Mesendoderm (in vitro differentiated cells): ENCODE measurements at regions not wholly inside any gene's neighbourhood (a gene's known extent, or its start where the extent isn't known, plus 50 kb on each side); places are given as distances from the start of the nearest gene placed in this dataset.
"Not testable (repeated sequence)": the region's sequence is repeated elsewhere in the genome, so short reads cannot be mapped to it uniquely, and the experiment has no call there.

Experiments used
- DNase-seq: peaks from one replicate; pipeline ENCODE4 v3.0.0; 2013
- H2AK5ac ChIP-seq: 2 replicates; pipeline ENCODE4 v1.6.1; 2013; ENCODE audit warnings: low read length, inconsistent platforms
- H2BK120ac ChIP-seq: 2 replicates; pipeline ENCODE4 v1.6.1; 2013; ENCODE audit warnings: low read depth, mild to moderate bottlenecking, low read length, moderate library complexity, mixed read lengths
- H2BK15ac ChIP-seq: replicated peaks from 2 replicates; pipeline ENCODE4 v1.6.1; 2013; ENCODE audit warnings: low read depth, mild to moderate bottlenecking, moderate library complexity
- H2BK5ac ChIP-seq: 2 replicates; pipeline ENCODE4 v1.6.1; 2013; ENCODE audit warnings: low read length, inconsistent platforms
- H3K18ac ChIP-seq: 2 replicates; pipeline ENCODE4 v1.6.1; 2013; ENCODE audit warnings: mild to moderate bottlenecking, low read length, mixed read lengths
- H3K23ac ChIP-seq: one replicate; pipeline ENCODE4 v1.6.1; 2013; ENCODE audit warnings: low read length
- H3K27ac ChIP-seq: 2 replicates; pipeline ENCODE4 v1.5.1; 2013; ENCODE audit warnings: low read depth, mild to moderate bottlenecking, inconsistent platforms, low read length, moderate library complexity
- H3K27me3 ChIP-seq: 2 replicates; pipeline ENCODE4 v1.6.1; 2013; ENCODE audit warnings: low read length, control low read depth, mild to moderate bottlenecking, inconsistent platforms; ENCODE audit not compliant: insufficient read depth, poor library complexity
- H3K36me3 ChIP-seq: 2 replicates; pipeline ENCODE4 v1.6.1; 2013; ENCODE audit warnings: low read length, inconsistent platforms; ENCODE audit not compliant: control insufficient read depth, insufficient read depth
- H3K4ac ChIP-seq: one replicate; pipeline ENCODE4 v1.6.1; 2013; ENCODE audit warnings: low read depth, mild to moderate bottlenecking, low read length, moderate library complexity
- H3K4me1 ChIP-seq: 2 replicates; pipeline ENCODE4 v1.6.1; 2013; ENCODE audit warnings: low read depth, low read length, inconsistent platforms; ENCODE audit not compliant: control insufficient read depth
- H3K4me2 ChIP-seq: 2 replicates; pipeline ENCODE4 v1.6.1; 2013; ENCODE audit warnings: low read length
- H3K4me3 ChIP-seq: 2 replicates; pipeline ENCODE4 v1.5.1; 2013; ENCODE audit warnings: mild to moderate bottlenecking, low read length
- H3K56ac ChIP-seq: one replicate; pipeline ENCODE4 v1.6.1; 2013; ENCODE audit warnings: low read length
- H3K79me1 ChIP-seq: 2 replicates; pipeline ENCODE4 v1.6.1; 2013; ENCODE audit warnings: low read length, inconsistent platforms
- H3K79me2 ChIP-seq: 2 replicates; pipeline ENCODE4 v1.6.1; 2013; ENCODE audit warnings: mild to moderate bottlenecking, low read length; ENCODE audit not compliant: control insufficient read depth, insufficient read depth
- H3K9ac ChIP-seq: 2 replicates; pipeline ENCODE4 v1.6.1; 2013; ENCODE audit warnings: low read length, inconsistent platforms
- H4K5ac ChIP-seq: one replicate; pipeline ENCODE4 v1.6.1; 2013; ENCODE audit warnings: low read length
- H4K8ac ChIP-seq: one replicate; pipeline ENCODE4 v1.6.1; 2013; ENCODE audit warnings: low read depth, mild to moderate bottlenecking, control low read depth, low read length, moderate library complexity
- WGBS: extraction: QIAGEN DNeasy Blood & Tissue Kit; methylation state at CpG from one replicate; pipeline ENCODE4 v1.1.7; 2013; ENCODE audit warnings: low lambda C conversion rate, missing lambda C conversion rate; ENCODE audit not compliant: insufficient coverage; ENCODE audit errors: extremely low coverage; 5-methylcytosine and 5-hydroxymethylcytosine counted together

DNA sequence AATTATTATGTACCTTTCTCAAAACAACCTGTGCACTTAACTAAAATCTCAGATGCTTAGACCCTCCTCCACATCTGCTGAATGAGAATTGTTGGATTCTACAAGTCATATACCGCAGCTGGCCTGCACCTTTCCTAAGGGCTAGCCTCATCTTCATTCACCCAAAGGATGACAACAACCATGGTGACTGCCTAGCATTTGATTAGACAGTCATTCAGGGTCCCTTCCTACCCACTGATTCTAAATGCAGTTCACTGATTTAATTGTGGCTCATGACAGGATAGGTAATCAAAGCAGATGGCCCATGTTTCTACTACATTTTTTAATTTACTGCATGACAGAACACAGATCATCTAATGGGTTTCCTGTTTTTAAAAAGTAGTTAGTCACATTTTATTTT is 551.9 kb upstream of the SLC10A2 start:
- no peaks in the 10 kb centered on the region for H3K36me3 ChIP-seq
- no peak overlapping the region for H3K4me3 ChIP-seq
- no peak overlapping the region for H2BK15ac ChIP-seq
- H2BK5ac ChIP-seq: no peak overlapping the region
- H2BK120ac ChIP-seq: no peak overlapping the region
- H4K8ac ChIP-seq: no peak overlapping the region
- H3K56ac ChIP-seq: no peak overlapping the region
- no peaks in the 10 kb centered on the region for H3K79me2 ChIP-seq
- H2AK5ac ChIP-seq: no peak overlapping the region
- no peak overlapping the region for H3K9ac ChIP-seq
- H3K79me1 ChIP-seq: no peaks in the 10 kb centered on the region
- no peak overlapping the region for H3K23ac ChIP-seq
- H3K4ac ChIP-seq: no peak overlapping the region
- no peak overlapping the region for H3K27ac ChIP-seq
- H3K4me2 ChIP-seq: no peak overlapping the region
- DNase-seq: no peak
- H4K5ac ChIP-seq: no peak overlapping the region
- no peaks in the 10 kb centered on the region for H3K4me1 ChIP-seq
- no peaks in the 10 kb centered on the region for H3K27me3 ChIP-seq
- no CpG with 5 or more reads among the region's 1 CpG for WGBS
- no peak overlapping the region for H3K18ac ChIP-seq

DNA sequence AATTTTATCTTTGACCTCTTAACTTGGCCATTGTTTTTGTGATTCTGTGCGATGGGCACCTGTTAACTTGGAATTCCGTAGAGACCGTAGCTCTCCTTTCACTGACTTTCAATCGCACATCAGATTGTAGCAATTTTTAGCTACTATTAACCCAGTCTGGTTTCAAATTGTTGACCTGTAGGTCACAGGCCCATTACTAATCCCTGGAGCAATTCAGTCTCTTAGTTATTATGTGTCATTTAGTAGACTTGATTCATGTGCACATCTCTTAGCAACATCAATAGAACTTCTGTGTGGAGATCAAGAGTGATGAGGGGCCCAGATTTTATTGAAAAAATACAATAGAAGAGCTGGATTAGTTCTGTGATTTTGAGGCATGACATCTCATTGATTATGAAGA is 549.6 kb upstream of the SLC10A2 start:
- WGBS: no CpG with 5 or more reads among the region's 4 CpGs
- Histone ChIP-seq H4K8ac (no peak overlapping the region), H4K5ac (no peak overlapping the region), H3K4me2 (no peak overlapping the region), H3K27me3 (no peaks in the 10 kb centered on the region), H3K36me3 (no peaks in the 10 kb centered on the region), H3K27ac (no peak overlapping the region), H3K4me1 (no peaks in the 10 kb centered on the region), H3K4ac (no peak overlapping the region), H2AK5ac (no peak overlapping the region), H3K9ac (no peak overlapping the region), H2BK5ac (no peak overlapping the region), H3K56ac (no peak overlapping the region), H3K79me2 (no peaks in the 10 kb centered on the region), H3K4me3 (no peak overlapping the region), H3K79me1 (no peaks in the 10 kb centered on the region), H2BK15ac (no peak overlapping the region), H3K23ac (no peak overlapping the region), H3K18ac (no peak overlapping the region), H2BK120ac (no peak overlapping the region)
- DNase-seq: no peak

DNA sequence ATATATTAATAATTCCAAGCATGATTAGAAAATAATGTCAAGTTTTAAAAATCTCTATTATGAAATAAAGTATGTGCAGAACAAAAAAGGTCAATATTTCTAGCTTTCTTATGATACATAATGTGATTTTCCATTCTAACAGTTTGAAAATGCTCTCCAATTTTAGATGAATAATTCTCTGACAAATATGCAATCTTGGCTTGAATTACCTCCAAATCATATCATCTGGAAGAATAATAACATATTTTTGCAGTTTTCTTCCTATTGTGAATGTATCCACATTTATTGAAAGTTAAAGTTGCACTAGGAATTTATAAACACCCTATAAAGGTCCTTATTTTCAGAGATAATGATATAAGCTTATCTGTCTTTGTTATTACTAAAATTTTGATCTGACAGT is 548.5 kb upstream of the SLC10A2 start:
- Histone ChIP-seq H2BK5ac (no peak overlapping the region), H3K56ac (no peak overlapping the region), H3K4me2 (no peak overlapping the region), H3K9ac (no peak overlapping the region), H3K23ac (no peak overlapping the region), H3K4me1 (no peaks in the 10 kb centered on the region), H3K36me3 (no peaks in the 10 kb centered on the region), H3K4me3 (no peak overlapping the region), H3K27ac (no peak overlapping the region), H3K27me3 (no peaks in the 10 kb centered on the region), H3K79me2 (no peaks in the 10 kb centered on the region), H2BK15ac (no peak overlapping the region), H4K8ac (no peak overlapping the region), H3K18ac (no peak overlapping the region), H3K79me1 (no peaks in the 10 kb centered on the region), H2BK120ac (no peak overlapping the region), H2AK5ac (no peak overlapping the region), H3K4ac (no peak overlapping the region), H4K5ac (no peak overlapping the region)
- DNase-seq: no peak

DNA sequence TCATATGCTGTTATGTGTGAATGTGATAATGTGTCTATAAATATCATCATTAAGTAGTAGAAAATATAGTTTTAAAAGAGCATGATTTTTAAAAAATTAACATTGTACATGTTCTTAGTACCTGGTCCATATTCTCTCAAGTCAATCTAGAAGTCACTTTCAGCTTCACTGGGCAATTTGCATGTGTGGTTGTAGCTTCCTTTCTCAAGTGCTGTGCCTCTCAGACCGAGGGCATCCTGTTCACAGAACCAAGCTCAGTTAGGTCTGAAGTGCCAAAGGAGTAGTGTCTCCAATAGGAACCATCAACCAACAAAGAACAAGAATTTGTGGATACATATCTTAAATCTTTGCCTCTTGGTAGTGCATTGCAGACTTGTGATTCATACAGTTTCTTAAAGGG is 541.8 kb upstream of the SLC10A2 start:
- DNase-seq: no peak
- no peak overlapping the region for H2BK5ac ChIP-seq
- WGBS: no CpG with 5 or more reads among the region's 1 CpG
- H3K79me2 ChIP-seq: no peaks in the 10 kb centered on the region
- H3K4me1 ChIP-seq: no peaks in the 10 kb centered on the region
- no peak overlapping the region for H3K4ac ChIP-seq
- no peak overlapping the region for H3K56ac ChIP-seq
- H3K9ac ChIP-seq: no peak overlapping the region
- no peak overlapping the region for H3K23ac ChIP-seq
- H3K27me3 ChIP-seq: no peaks in the 10 kb centered on the region
- H3K4me2 ChIP-seq: no peak overlapping the region
- H3K4me3 ChIP-seq: no peak overlapping the region
- no peaks in the 10 kb centered on the region for H3K79me1 ChIP-seq
- H2BK15ac ChIP-seq: no peak overlapping the region
- no peak overlapping the region for H2BK120ac ChIP-seq
- no peak overlapping the region for H4K5ac ChIP-seq
- H2AK5ac ChIP-seq: no peak overlapping the region
- H3K18ac ChIP-seq: no peak overlapping the region
- H3K36me3 ChIP-seq: no peaks in the 10 kb centered on the region
- H3K27ac ChIP-seq: no peak overlapping the region
- no peak overlapping the region for H4K8ac ChIP-seq

DNA sequence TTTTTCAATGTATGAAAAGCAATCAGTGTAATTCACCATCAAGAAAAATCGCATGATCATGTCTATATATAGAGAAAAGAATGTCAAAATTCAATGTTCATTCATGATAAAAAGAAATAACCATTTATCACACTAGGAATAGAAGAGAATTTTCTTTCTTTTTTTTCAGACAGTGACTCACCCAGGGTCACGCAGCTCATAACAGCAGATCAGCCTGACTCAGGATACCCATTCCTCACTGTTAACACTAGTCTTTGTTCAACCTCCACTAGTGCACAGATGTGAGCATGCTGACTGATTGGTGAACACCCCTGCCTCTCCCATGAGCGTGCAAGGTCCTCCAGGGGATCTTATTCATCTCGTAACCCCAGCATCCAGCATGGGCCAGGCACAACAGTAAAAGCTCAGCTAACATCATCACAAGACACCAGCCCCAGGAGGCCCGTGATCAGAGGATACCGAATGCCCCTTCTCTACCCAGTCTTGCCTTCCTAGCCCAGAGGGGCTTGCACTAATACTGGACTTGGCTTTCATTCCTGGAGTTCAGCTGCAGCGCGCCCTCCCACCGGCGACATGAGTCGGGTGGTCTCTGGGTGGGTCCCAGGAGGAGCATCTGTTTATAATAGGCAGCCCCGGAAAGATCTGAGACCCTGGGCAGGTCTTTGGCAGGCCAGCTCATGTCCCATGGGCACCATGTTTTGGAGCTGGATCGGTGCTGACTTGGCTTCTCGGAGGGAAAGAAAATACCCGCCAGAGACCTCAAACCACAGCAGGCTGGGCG is 539.5 kb upstream of the SLC10A2 start:
- no peaks in the 10 kb centered on the region for H3K4me1 ChIP-seq
- H4K8ac ChIP-seq: no peak overlapping the region
- no peak overlapping the region for H3K4me2 ChIP-seq
- no peaks in the 10 kb centered on the region for H3K79me2 ChIP-seq
- no CpG with 5 or more reads among the region's 16 CpGs for WGBS
- no peaks in the 10 kb centered on the region for H3K79me1 ChIP-seq
- no peak overlapping the region for H2BK5ac ChIP-seq
- no peak overlapping the region for H2AK5ac ChIP-seq
- no peak overlapping the region for H3K56ac ChIP-seq
- no peak overlapping the region for H3K4me3 ChIP-seq
- no peak overlapping the region for H3K27ac ChIP-seq
- H4K5ac ChIP-seq: no peak overlapping the region
- no peak overlapping the region for H3K4ac ChIP-seq
- H3K18ac ChIP-seq: no peak overlapping the region
- no peaks in the 10 kb centered on the region for H3K36me3 ChIP-seq
- H3K27me3 ChIP-seq: no peaks in the 10 kb centered on the region
- no peak overlapping the region for H3K9ac ChIP-seq
- DNase-seq: no peak
- H3K23ac ChIP-seq: no peak overlapping the region
- no peak overlapping the region for H2BK120ac ChIP-seq
- H2BK15ac ChIP-seq: no peak overlapping the region

DNA sequence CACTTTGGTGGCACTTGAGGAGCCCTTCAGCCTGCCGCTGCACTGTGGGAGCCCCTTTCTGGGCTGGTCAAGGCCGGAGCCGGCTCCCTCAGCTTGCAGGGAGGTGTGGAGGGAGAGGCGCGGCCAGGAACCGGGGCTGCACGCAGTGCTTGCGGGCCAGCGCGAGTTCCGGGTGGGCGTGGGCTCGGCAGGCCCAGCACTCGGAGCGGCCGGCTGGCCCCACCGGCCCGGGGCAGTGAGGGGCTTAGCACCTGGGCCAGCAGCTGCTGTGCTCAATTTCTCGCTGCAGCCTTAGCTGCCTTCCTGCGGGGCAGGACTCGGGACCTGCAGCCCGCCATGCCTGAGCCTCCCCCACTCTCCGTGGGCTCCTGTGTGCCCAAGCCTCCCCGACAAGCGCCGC is 533.7 kb upstream of the SLC10A2 start:
- H2BK5ac ChIP-seq, DNase-seq, H3K4me1 ChIP-seq, H4K8ac ChIP-seq, H2BK15ac ChIP-seq, H3K27ac ChIP-seq, H3K9ac ChIP-seq, H3K18ac ChIP-seq, H3K36me3 ChIP-seq, H3K27me3 ChIP-seq, H3K4me3 ChIP-seq, H3K4me2 ChIP-seq, H3K23ac ChIP-seq, H4K5ac ChIP-seq, H2AK5ac ChIP-seq, H3K79me1 ChIP-seq, H3K4ac ChIP-seq, H3K79me2 ChIP-seq, H3K56ac ChIP-seq, H2BK120ac ChIP-seq: not testable (repeated sequence)
- no CpG with 5 or more reads among the region's 26 CpGs for WGBS
